ENCODE measurements at regions not wholly inside any gene's neighbourhood (a gene's known extent, or its start where the extent isn't known, plus 50 kb on each side); places are given as distances from the start of the nearest gene placed in this dataset.
"Not testable (repeated sequence)": the region's sequence is repeated elsewhere in the genome, so short reads cannot be mapped to it uniquely, and the experiment has no call there.

GRCh38 chr2:48045613-48046012 lies 139.3 kb upstream of the FBXO11 start:
- DNase-seq = no peak

- no peak for DNase-seq
Observed at GRCh38 chr2:48048476-48049171, 142.3 kb upstream of the FBXO11 start.

- no peak for DNase-seq
Observed at GRCh38 chr2:48049371-48049770, 143.1 kb upstream of the FBXO11 start.

GRCh38 chr2:48050711-48051110 lies 144.4 kb upstream of the FBXO11 start:
- DNase-seq = no peak

GRCh38 chr2:48059975-48060374 lies 153.7 kb upstream of the FBXO11 start:
- DNase-seq = no peak

- not testable (repeated sequence) for DNase-seq
Observed at GRCh38 chr2:48061656-48062055, 155.4 kb upstream of the FBXO11 start.

- DNase-seq = no peak
Observed at GRCh38 chr2:48065096-48065495, 158.8 kb upstream of the FBXO11 start.

- no peak for DNase-seq
Observed at GRCh38 chr2:48066000-48066399, 159.7 kb upstream of the FBXO11 start.

- DNase-seq = peak; percentile 28 to 54
Observed at GRCh38 chr2:48069769-48070168, 163.5 kb upstream of the FBXO11 start.

GRCh38 chr2:48070415-48070814 lies 164.1 kb upstream of the FBXO11 start:
- DNase-seq = no peak

- DNase-seq = no peak
Observed at GRCh38 chr2:48072583-48072982, 166.3 kb upstream of the FBXO11 start.

GRCh38 chr2:48075631-48076030 lies 169.3 kb upstream of the FBXO11 start:
- no peak for DNase-seq

- peak; percentile 24 to 27 for DNase-seq
Observed at GRCh38 chr2:48080534-48081316, 174.4 kb upstream of the FBXO11 start.

GRCh38 chr2:48081317-48081628 lies 175.0 kb upstream of the FBXO11 start:
- no peak for DNase-seq

- DNase-seq = no peak
Observed at GRCh38 chr2:48085888-48086287, 179.6 kb upstream of the FBXO11 start.

- no peak for DNase-seq
Observed at GRCh38 chr2:48088994-48089393, 182.7 kb upstream of the FBXO11 start.

- DNase-seq = no peak
Observed at GRCh38 chr2:48089644-48090043, 183.3 kb upstream of the FBXO11 start.

- no peak for DNase-seq
Observed at GRCh38 chr2:48092846-48093803, 186.8 kb upstream of the FBXO11 start.

- not testable (repeated sequence) for DNase-seq
Observed at GRCh38 chr2:48096765-48097164, 190.5 kb upstream of the FBXO11 start.

GRCh38 chr2:48098539-48098938 lies 192.2 kb upstream of the FBXO11 start:
- DNase-seq = no peak

GRCh38 chr2:48104418-48104817 lies 198.1 kb upstream of the FBXO11 start:
- DNase-seq = no peak

GRCh38 chr2:48105848-48106247 lies 199.6 kb upstream of the FBXO11 start:
- DNase-seq = no peak

GRCh38 chr2:48107326-48107925 lies 201.1 kb upstream of the FBXO11 start:
- peak; percentile 21 to 22 for DNase-seq
